AG04450 (cell line): ENCODE measurements at regions not wholly inside any gene's neighbourhood (a gene's known extent, or its start where the extent isn't known, plus 50 kb on each side); places are given as distances from the start of the nearest gene placed in this dataset.

Experiments
- CTCF ChIA-PET: fragments of 300-600, 350-600 bp; formaldehyde crosslinking; extraction: SDS; loops from one replicate; lab custom pipeline; 2022; ENCODE audit warnings: antibody characterized with exemption, inconsistent platforms; lab: Charles Lee
- POLR2A ChIA-PET: fragments of 350-600 bp; formaldehyde crosslinking; extraction: SDS; loops from one replicate; lab custom pipeline; 2021; ENCODE audit warnings: antibody characterized with exemption, inconsistent platforms; lab: Yijun Ruan, JAX
- DNase-seq: peaks from one replicate; pipeline ENCODE4 v3.0.0-alpha.2; 2011; ENCODE audit warnings: low read depth, low spot score
- H3K27ac ChIP-seq: one replicate; pipeline ENCODE4 v1.5.1; 2012; ENCODE audit warnings: low read depth, low read length, control low read depth
- H3K27me3 ChIP-seq: one replicate; pipeline ENCODE4 v1.6.0; 2012; ENCODE audit warnings: low read length; ENCODE audit not compliant: control insufficient read depth, insufficient read depth
- H3K4me3 ChIP-seq: 2 replicates; pipeline ENCODE4 v1.5.1; 2011; ENCODE audit warnings: mild to moderate bottlenecking, low read depth, low read length, control low read depth
- H3K9me3 ChIP-seq: 2 replicates; pipeline ENCODE4 v1.5.1; 2012; ENCODE audit warnings: low read length; ENCODE audit not compliant: control insufficient read depth, insufficient read depth
- CTCF ChIP-seq: IDR thresholded peaks from 2 replicates; pipeline ENCODE4 v1.5.1; 2011; ENCODE audit warnings: low read depth, low read length, control low read depth, inconsistent platforms

- POLR2A ChIA-PET, result no interaction called here
- TF ChIP-seq CTCF, result no peak
- DNase-seq, result no peak
- Histone ChIP-seq H3K9me3 (no peaks in the 10 kb centered on the region), H3K4me3 (no peak overlapping the region), H3K27me3 (no peaks in the 10 kb centered on the region), H3K27ac (no peak overlapping the region)
- CTCF ChIA-PET, result interaction anchor here (0.9 to 1.1 kb wide), 2 partner anchors 384 to 386 kb away, joined by 3 to 5 read pairs; no protein-coding TSS in a partner anchor
Observed at GRCh38 chr14:34224221-34224620, 237.8 kb downstream of the SPTSSA start.

DNA sequence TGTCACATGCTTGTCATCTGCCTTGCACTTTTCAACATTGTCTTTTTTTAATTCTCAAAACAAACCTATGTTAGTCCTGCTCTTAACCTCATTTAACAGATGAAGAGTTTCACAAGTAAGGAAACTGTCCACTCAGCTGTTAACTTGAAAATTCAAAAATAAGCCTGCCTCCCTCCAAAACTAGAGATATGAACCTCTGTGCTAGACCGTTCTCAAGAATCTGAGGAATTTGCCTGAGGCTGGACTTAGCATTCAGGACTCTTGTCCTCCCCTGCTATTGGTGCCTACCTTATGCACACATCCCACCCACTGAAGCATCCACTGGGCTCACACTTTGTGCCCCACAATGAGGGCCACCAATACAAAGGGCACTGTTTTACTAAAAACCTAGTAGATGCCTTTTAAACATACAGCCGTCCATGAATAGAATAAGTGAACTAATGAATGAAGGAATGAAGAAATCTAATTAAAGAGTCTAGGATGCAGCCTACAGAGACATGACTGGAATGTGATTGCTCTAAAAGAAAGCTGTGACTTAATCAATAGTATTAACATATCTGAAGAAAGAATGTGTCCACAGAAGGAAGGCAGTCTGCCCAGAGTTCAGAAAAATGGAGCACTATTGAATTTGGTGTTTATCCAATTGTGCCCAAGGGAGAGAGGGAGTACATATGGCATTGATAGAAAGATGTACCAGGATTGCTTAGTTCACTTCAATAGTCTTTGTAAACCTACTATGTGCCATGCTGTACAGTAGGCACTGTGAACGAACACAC lies 238.5 kb downstream of the SPTSSA start:
- CTCF ChIA-PET, result interaction anchor here (1.1 kb wide), 1 partner anchor 384 kb away, joined by 3 read pairs; no protein-coding TSS in a partner anchor
- H3K27me3 ChIP-seq, result no peaks in the 10 kb centered on the region
- no peak overlapping the region for H3K27ac ChIP-seq
- DNase-seq, result no peak
- POLR2A ChIA-PET, result no interaction called here
- no peaks in the 10 kb centered on the region for H3K9me3 ChIP-seq
- no peak overlapping the region for H3K4me3 ChIP-seq
- no peak for TF ChIP-seq CTCF

- POLR2A ChIA-PET, result no interaction called here
- H3K27me3 ChIP-seq, result no peaks in the 10 kb centered on the region
- DNase-seq, result no peak
- H3K27ac ChIP-seq, result no peak overlapping the region
- H3K9me3 ChIP-seq, result no peaks in the 10 kb centered on the region
- CTCF ChIA-PET, result no interaction called here
- H3K4me3 ChIP-seq, result no peak overlapping the region
- TF ChIP-seq CTCF, result no peak
Observed at GRCh38 chr14:34222867-34223266, 239.2 kb downstream of the SPTSSA start.

DNA sequence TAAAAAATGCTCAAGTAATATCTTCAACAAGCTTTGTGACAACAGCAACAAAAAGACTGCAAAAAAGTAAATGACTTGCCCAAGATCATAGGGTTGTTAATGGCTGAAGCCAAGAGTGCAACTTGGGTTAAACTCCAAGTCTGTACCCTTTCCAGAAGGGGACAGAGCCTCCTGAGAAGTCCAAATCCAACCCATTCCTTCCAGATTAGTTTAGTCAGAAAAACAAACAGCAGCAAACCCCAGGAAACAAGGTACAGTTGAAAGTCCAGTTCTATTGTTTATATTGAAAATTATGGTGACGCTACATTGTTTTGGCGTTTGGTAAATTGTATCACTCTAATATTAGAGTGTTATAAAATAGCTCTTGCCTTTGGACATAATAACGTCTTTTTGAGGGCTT lies 239.9 kb downstream of the SPTSSA start:
- no peak for DNase-seq
- no peaks in the 10 kb centered on the region for H3K27me3 ChIP-seq
- ChIA-PET POLR2A (no interaction called here), CTCF (interaction anchor here (0.7 to 0.8 kb wide), 2 partner anchors 79 to 102 kb away, joined by 3 read pairs; no protein-coding TSS in a partner anchor)
- H3K4me3 ChIP-seq, result no peak overlapping the region
- no peak overlapping the region for H3K27ac ChIP-seq
- H3K9me3 ChIP-seq, result no peaks in the 10 kb centered on the region
- TF ChIP-seq CTCF, result no peak

DNA sequence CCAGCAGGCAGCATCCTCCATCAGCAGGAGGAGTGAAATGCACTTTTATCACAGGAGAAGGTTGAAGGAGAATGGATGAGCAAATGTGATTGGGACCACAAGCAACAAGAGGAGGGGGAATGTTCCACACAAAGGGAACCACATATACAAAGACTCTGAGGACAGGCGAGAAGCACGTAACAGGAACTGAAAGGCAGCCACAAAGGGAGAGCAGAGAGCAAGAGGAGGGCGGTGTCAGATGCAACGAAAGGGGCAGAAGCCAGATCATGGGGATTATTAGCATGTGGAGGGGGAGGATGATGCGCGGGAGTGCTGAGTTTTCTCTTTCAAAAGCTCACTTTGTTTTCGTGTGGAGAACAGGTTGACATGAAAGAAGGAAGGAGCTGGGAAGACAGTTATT lies 241.1 kb downstream of the SPTSSA start:
- no peak for TF ChIP-seq CTCF
- no peaks in the 10 kb centered on the region for H3K27me3 ChIP-seq
- no peak overlapping the region for H3K27ac ChIP-seq
- H3K4me3 ChIP-seq, result no peak overlapping the region
- CTCF ChIA-PET, result no interaction called here
- no peaks in the 10 kb centered on the region for H3K9me3 ChIP-seq
- DNase-seq, result no peak
- POLR2A ChIA-PET, result no interaction called here
